ENCODE measurements at regions not wholly inside any gene's neighbourhood (a gene's known extent, or its start where the extent isn't known, plus 50 kb on each side); places are given as distances from the start of the nearest gene placed in this dataset.

- no peak for DNase-seq (ENCODE audit: extremely low spot score in 2 of 2)
- H3K9me3 ChIP-seq: no peaks in the 10 kb centered on the region
- no peaks in the 10 kb centered on the region for H3K4me1 ChIP-seq
- intact Hi-C loops (cut with DNase I): loop anchor here (10.0 kb wide), 1 partner anchor 269 kb away; no protein-coding TSS in a partner anchor
- no peak overlapping the region for H3K27ac ChIP-seq
- no peak overlapping the region for H3K4me3 ChIP-seq
- no peaks in the 10 kb centered on the region for H3K27me3 ChIP-seq
- TF ChIP-seq, protein P1, sequence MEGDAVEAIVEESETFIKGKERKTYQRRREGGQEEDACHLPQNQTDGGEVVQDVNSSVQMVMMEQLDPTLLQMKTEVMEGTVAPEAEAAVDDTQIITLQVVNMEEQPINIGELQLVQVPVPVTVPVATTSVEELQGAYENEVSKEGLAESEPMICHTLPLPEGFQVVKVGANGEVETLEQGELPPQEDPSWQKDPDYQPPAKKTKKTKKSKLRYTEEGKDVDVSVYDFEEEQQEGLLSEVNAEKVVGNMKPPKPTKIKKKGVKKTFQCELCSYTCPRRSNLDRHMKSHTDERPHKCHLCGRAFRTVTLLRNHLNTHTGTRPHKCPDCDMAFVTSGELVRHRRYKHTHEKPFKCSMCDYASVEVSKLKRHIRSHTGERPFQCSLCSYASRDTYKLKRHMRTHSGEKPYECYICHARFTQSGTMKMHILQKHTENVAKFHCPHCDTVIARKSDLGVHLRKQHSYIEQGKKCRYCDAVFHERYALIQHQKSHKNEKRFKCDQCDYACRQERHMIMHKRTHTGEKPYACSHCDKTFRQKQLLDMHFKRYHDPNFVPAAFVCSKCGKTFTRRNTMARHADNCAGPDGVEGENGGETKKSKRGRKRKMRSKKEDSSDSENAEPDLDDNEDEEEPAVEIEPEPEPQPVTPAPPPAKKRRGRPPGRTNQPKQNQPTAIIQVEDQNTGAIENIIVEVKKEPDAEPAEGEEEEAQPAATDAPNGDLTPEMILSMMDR (IDR thresholded peaks at IDR 0.05): no peak
- no peak for TF ChIP-seq POLR2AphosphoS5 (IDR thresholded peaks at IDR 0.05; ENCODE audit: insufficient read depth in 1 of 2, low read depth in 1 of 2)
- no peak for TF ChIP-seq POLR2A (IDR thresholded peaks at IDR 0.05)
- no peaks in the 10 kb centered on the region for H3K36me3 ChIP-seq
These were observed 103.0 kb upstream of the TGFBR2 start for GRCh38 chr3:30503446-30503845.

DNA sequence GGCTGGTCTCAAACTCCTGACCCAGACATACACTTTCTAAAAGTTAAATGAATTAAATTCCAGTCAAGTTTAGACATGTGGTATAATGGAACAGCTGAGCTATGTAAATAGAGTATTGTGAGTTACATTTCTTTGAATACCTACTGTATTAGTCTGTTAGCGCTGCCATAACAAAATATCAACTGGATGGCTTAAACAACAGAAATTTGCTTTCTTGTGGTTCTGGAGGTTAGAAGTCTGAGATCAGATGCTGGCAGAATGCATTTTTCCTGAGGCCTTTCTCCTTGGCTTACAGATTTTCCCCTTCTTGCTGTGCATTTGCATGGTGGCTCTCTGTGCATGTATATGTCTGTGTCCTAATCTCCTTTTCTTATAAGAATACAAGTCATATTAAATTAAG, 101.5 kb upstream of the TGFBR2 start:
- TF ChIP-seq, protein P1 (IDR thresholded peaks at IDR 0.05): no peak
- TF ChIP-seq POLR2A (IDR thresholded peaks at IDR 0.05) (no peak), POLR2AphosphoS5 (IDR thresholded peaks at IDR 0.05; ENCODE audit: insufficient read depth in 1 of 2, low read depth in 1 of 2) (no peak)
- no peaks in the 10 kb centered on the region for H3K9me3 ChIP-seq
- H3K36me3 ChIP-seq: no peaks in the 10 kb centered on the region
- H3K4me1 ChIP-seq: no peaks in the 10 kb centered on the region
- H3K4me3 ChIP-seq: no peak overlapping the region
- intact Hi-C loops (cut with DNase I): loop anchor here (10.0 kb wide), 1 partner anchor 270 kb away; no protein-coding TSS in a partner anchor
- DNase-seq (ENCODE audit: extremely low spot score in 2 of 2): no peak
- no peaks in the 10 kb centered on the region for H3K27me3 ChIP-seq
- no peak overlapping the region for H3K27ac ChIP-seq

- Histone ChIP-seq H3K27me3 (no peaks in the 10 kb centered on the region), H3K4me3 (no peak overlapping the region), H3K36me3 (no peaks in the 10 kb centered on the region), H3K27ac (no peak overlapping the region), H3K9me3 (no peaks in the 10 kb centered on the region), H3K4me1 (no peaks in the 10 kb centered on the region)
- intact Hi-C loops (cut with DNase I): loop anchor here (10.0 kb wide), 1 partner anchor 271 kb away; no protein-coding TSS in a partner anchor
- TF ChIP-seq POLR2AphosphoS5 (IDR thresholded peaks at IDR 0.05; ENCODE audit: insufficient read depth in 1 of 2, low read depth in 1 of 2): no peak
- no peak for TF ChIP-seq POLR2A (IDR thresholded peaks at IDR 0.05)
- TF ChIP-seq, protein P1 (IDR thresholded peaks at IDR 0.05): no peak
- DNase-seq (ENCODE audit: extremely low spot score in 2 of 2): no peak
These were observed 100.4 kb upstream of the TGFBR2 start for GRCh38 chr3:30505866-30506520.

DNA sequence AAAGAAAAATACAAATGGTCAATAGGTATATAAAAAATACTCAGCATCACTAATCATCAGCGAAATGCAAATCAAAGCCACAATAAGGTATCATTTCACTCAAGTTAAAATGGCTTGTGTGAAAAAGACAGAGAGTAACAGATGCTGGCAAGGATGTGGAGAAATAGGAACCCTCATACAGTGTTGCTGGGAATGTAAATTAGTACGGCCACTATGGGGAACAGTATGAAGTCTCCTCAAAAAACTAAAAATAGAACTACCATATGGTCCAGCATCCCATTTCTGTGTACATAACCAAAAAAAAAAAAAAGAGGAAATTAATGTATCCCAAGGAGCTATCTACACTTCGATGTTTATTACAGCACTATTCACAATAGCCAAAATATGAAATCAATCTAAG, 98.1 kb upstream of the TGFBR2 start:
- Histone ChIP-seq H3K36me3 (no peaks in the 10 kb centered on the region), H3K4me3 (no peak overlapping the region), H3K9me3 (no peaks in the 10 kb centered on the region), H3K27ac (no peak overlapping the region), H3K27me3 (no peaks in the 10 kb centered on the region), H3K4me1 (peaks cover 7% of the 10 kb centered on the region)
- intact Hi-C loops (cut with DNase I): loop anchor here (10.0 kb wide), 1 partner anchor 274 kb away; no protein-coding TSS in a partner anchor
- TF ChIP-seq, protein P1 (IDR thresholded peaks at IDR 0.05): no peak
- no peak for TF ChIP-seq POLR2AphosphoS5 (IDR thresholded peaks at IDR 0.05; ENCODE audit: insufficient read depth in 1 of 2, low read depth in 1 of 2)
- no peak for TF ChIP-seq POLR2A (IDR thresholded peaks at IDR 0.05)
- DNase-seq (ENCODE audit: extremely low spot score in 2 of 2): no peak

- Histone ChIP-seq H3K4me3 (no peak overlapping the region), H3K9me3 (no peaks in the 10 kb centered on the region), H3K27ac (no peak overlapping the region), H3K36me3 (no peaks in the 10 kb centered on the region), H3K27me3 (no peaks in the 10 kb centered on the region), H3K4me1 (peaks cover 7% of the 10 kb centered on the region)
- intact Hi-C loops (cut with DNase I): no loop called here
- no peak for DNase-seq (ENCODE audit: extremely low spot score in 2 of 2)
- TF ChIP-seq POLR2A (IDR thresholded peaks at IDR 0.05) (no peak), POLR2AphosphoS5 (IDR thresholded peaks at IDR 0.05; ENCODE audit: insufficient read depth in 1 of 2, low read depth in 1 of 2) (no peak)
- TF ChIP-seq, protein P1 (IDR thresholded peaks at IDR 0.05): no peak
These were observed 95.8 kb upstream of the TGFBR2 start for GRCh38 chr3:30510596-30510995.
